ENCODE measurements at regions not wholly inside any gene's neighbourhood (a gene's known extent, or its start where the extent isn't known, plus 50 kb on each side); places are given as distances from the start of the nearest gene placed in this dataset.

- peaks cover 15% of the 10 kb centered on the region for H3K4me1 Mint-ChIP-seq
- peaks cover 5% of the 10 kb centered on the region for H3K9me3 Mint-ChIP-seq
- H3K27ac Mint-ChIP-seq, result peak overlapping the region; percentile 8
- H3K27me3 Mint-ChIP-seq, result peaks cover 23% of the 10 kb centered on the region
- ATAC-seq, result peak; percentile 10
- no peaks in the 10 kb centered on the region for H3K36me3 Mint-ChIP-seq
- peak overlapping the region; percentile 39 for H3K4me3 Mint-ChIP-seq
Observed at GRCh38 chr7:73971704-73972341, 56.1 kb upstream of the ELN start.

GRCh38 chr7:73972614-73973013 lies 55.4 kb upstream of the ELN start:
- ATAC-seq, result no peak
- Mint-ChIP-seq H3K9me3 (peaks cover 2% of the 10 kb centered on the region), H3K27me3 (peaks cover 23% of the 10 kb centered on the region), H3K4me1 (peaks cover 15% of the 10 kb centered on the region), H3K27ac (no peak overlapping the region), H3K36me3 (no peaks in the 10 kb centered on the region), H3K4me3 (no peak overlapping the region)

- Mint-ChIP-seq H3K4me1 (peaks cover 15% of the 10 kb centered on the region), H3K36me3 (no peaks in the 10 kb centered on the region), H3K9me3 (no peaks in the 10 kb centered on the region), H3K4me3 (no peak overlapping the region), H3K27me3 (peaks cover 23% of the 10 kb centered on the region), H3K27ac (no peak overlapping the region)
- ATAC-seq, result no peak
Observed at GRCh38 chr7:73973091-73973490, 54.9 kb upstream of the ELN start.

GRCh38 chr7:73974101-73974947 lies 53.6 kb upstream of the ELN start:
- H3K36me3 Mint-ChIP-seq, result no peaks in the 10 kb centered on the region
- no peak overlapping the region for H3K4me3 Mint-ChIP-seq
- H3K27me3 Mint-ChIP-seq, result peaks cover 23% of the 10 kb centered on the region

GRCh38 chr7:73974948-73975926 lies 52.7 kb upstream of the ELN start:
- no peak for ATAC-seq
- Mint-ChIP-seq H3K9me3 (no peaks in the 10 kb centered on the region), H3K4me1 (peaks cover 27% of the 10 kb centered on the region), H3K27ac (no peak overlapping the region), H3K27me3 (peaks cover 23% of the 10 kb centered on the region), H3K36me3 (no peaks in the 10 kb centered on the region), H3K4me3 (no peak overlapping the region)

More at GRCh38 chr7:73974101-73974947, 53.6 kb upstream of the ELN start:
- ATAC-seq, result no peak
- no peaks in the 10 kb centered on the region for H3K9me3 Mint-ChIP-seq
- H3K4me1 Mint-ChIP-seq, result peaks cover 24% of the 10 kb centered on the region
- H3K27ac Mint-ChIP-seq, result no peak overlapping the region

GRCh38 chr7:73976761-73977618 lies 51.0 kb upstream of the ELN start:
- H3K36me3 Mint-ChIP-seq, result no peaks in the 10 kb centered on the region
- ATAC-seq, result no peak
- H3K27me3 Mint-ChIP-seq, result peaks cover 36% of the 10 kb centered on the region
- H3K4me1 Mint-ChIP-seq, result peaks cover 15% of the 10 kb centered on the region
- H3K4me3 Mint-ChIP-seq, result no peak overlapping the region
- H3K27ac Mint-ChIP-seq, result no peak overlapping the region
- H3K9me3 Mint-ChIP-seq, result peaks cover 3% of the 10 kb centered on the region

GRCh38 chr7:73977619-73978618 lies 50.1 kb upstream of the ELN start:
- no peaks in the 10 kb centered on the region for H3K36me3 Mint-ChIP-seq
- no peak overlapping the region for H3K27ac Mint-ChIP-seq
- no peak overlapping the region for H3K4me3 Mint-ChIP-seq
- peaks cover 3% of the 10 kb centered on the region for H3K9me3 Mint-ChIP-seq
- H3K27me3 Mint-ChIP-seq, result peaks cover 45% of the 10 kb centered on the region
- no peak for ATAC-seq
- H3K4me1 Mint-ChIP-seq, result peaks cover 17% of the 10 kb centered on the region
